ENCODE measurements at regions not wholly inside any gene's neighbourhood (a gene's known extent, or its start where the extent isn't known, plus 50 kb on each side); places are given as distances from the start of the nearest gene placed in this dataset.

- TF ChIP-seq RAD21 (IDR thresholded peaks at IDR 0.05; ENCODE audit: low read depth) (no peak), TCF12 (IDR thresholded peaks at IDR 0.05; ENCODE audit: low read depth) (no peak), CEBPB (IDR thresholded peaks at IDR 0.05) (no peak), ZBTB7A (IDR thresholded peaks at IDR 0.05; ENCODE audit: low read depth) (no peak), TAF1 (IDR thresholded peaks at IDR 0.05; ENCODE audit: low read depth) (no peak), CREB1 (IDR thresholded peaks at IDR 0.05; ENCODE audit: low read depth) (no peak), TEAD4 (IDR thresholded peaks at IDR 0.05) (no peak), NFIC (IDR thresholded peaks at IDR 0.05) (no peak), EP300 (IDR thresholded peaks at IDR 0.05; ENCODE audit: borderline replicate concordance) (no peak), USF1 (IDR thresholded peaks at IDR 0.05) (no peak), EGR1 (IDR thresholded peaks at IDR 0.05) (no peak), YY1 (IDR thresholded peaks at IDR 0.05; ENCODE audit: low read depth) (no peak)
- TF ChIP-seq, protein P1, sequence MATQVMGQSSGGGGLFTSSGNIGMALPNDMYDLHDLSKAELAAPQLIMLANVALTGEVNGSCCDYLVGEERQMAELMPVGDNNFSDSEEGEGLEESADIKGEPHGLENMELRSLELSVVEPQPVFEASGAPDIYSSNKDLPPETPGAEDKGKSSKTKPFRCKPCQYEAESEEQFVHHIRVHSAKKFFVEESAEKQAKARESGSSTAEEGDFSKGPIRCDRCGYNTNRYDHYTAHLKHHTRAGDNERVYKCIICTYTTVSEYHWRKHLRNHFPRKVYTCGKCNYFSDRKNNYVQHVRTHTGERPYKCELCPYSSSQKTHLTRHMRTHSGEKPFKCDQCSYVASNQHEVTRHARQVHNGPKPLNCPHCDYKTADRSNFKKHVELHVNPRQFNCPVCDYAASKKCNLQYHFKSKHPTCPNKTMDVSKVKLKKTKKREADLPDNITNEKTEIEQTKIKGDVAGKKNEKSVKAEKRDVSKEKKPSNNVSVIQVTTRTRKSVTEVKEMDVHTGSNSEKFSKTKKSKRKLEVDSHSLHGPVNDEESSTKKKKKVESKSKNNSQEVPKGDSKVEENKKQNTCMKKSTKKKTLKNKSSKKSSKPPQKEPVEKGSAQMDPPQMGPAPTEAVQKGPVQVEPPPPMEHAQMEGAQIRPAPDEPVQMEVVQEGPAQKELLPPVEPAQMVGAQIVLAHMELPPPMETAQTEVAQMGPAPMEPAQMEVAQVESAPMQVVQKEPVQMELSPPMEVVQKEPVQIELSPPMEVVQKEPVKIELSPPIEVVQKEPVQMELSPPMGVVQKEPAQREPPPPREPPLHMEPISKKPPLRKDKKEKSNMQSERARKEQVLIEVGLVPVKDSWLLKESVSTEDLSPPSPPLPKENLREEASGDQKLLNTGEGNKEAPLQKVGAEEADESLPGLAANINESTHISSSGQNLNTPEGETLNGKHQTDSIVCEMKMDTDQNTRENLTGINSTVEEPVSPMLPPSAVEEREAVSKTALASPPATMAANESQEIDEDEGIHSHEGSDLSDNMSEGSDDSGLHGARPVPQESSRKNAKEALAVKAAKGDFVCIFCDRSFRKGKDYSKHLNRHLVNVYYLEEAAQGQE (IDR thresholded peaks at IDR 0.05; ENCODE audit: low read depth) = no peak
These were observed 120.1 kb upstream of the PRICKLE2 start for GRCh38 chr3:64345371-64345770.

GRCh38 chr3:64344721-64345207 lies 119.5 kb upstream of the PRICKLE2 start:
- TF ChIP-seq EP300 (IDR thresholded peaks at IDR 0.05; ENCODE audit: borderline replicate concordance) (no peak), TEAD4 (IDR thresholded peaks at IDR 0.05) (0 out of 2 replicates have a peak, but pooled peaks have one; percentile 16)

DNA sequence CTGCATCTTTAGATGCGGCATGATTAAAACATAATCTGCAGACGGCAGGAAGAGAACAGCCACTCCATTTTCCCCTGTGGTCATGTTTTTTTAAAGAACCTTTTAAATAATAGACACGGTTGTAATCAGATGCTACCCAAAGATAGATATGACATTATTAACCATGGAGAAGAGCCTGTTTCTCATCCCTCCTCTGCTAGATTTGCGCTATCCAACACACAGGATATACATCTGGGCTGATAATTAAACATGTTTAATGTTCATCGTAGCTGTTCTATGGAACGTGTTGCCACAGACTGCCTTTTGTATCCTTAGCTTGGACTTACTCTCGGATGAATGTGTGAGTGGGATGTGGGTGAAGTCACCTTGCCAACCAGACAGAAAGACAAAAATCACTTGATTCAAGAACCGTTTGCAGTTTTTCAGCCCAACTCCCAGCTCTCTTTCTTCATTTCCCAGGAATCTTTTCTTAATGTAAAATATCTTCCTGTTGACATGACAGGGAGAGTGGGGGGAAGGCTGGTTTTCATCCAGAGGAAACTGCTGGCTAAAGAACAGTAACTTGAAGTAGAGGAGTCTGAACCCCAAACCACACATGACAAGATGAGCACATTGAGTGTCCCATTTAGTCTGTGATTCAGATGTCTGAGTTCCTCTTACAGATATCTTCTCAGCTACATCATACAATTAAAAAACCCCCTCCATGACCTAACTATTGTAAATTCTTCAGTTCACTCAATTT lies 118.6 kb upstream of the PRICKLE2 start:
- TF ChIP-seq TCF12 (IDR thresholded peaks at IDR 0.05; ENCODE audit: low read depth) = no peak
- no peak for TF ChIP-seq YY1 (IDR thresholded peaks at IDR 0.05; ENCODE audit: low read depth)
- no peak for TF ChIP-seq EGR1 (IDR thresholded peaks at IDR 0.05)
- no peak for TF ChIP-seq FOXM1 (IDR thresholded peaks at IDR 0.05; ENCODE audit: borderline replicate concordance, low read depth)
- no peak for TF ChIP-seq TEAD4 (IDR thresholded peaks at IDR 0.05)
- TF ChIP-seq ZBTB7A (IDR thresholded peaks at IDR 0.05; ENCODE audit: low read depth) = no peak
- no peak for TF ChIP-seq CREB1 (IDR thresholded peaks at IDR 0.05; ENCODE audit: low read depth)
- no peak for TF ChIP-seq NFIC (IDR thresholded peaks at IDR 0.05)
- no peak for TF ChIP-seq RAD21 (IDR thresholded peaks at IDR 0.05; ENCODE audit: low read depth)

- TF ChIP-seq, protein P1 (IDR thresholded peaks at IDR 0.05; ENCODE audit: low read depth) = no peak
- no peak for TF ChIP-seq TAF1 (IDR thresholded peaks at IDR 0.05; ENCODE audit: low read depth)
- no peak for TF ChIP-seq CREB1 (IDR thresholded peaks at IDR 0.05; ENCODE audit: low read depth)
- no peak for TF ChIP-seq MAX (IDR thresholded peaks at IDR 0.05)
- no peak for TF ChIP-seq RAD21 (IDR thresholded peaks at IDR 0.05; ENCODE audit: low read depth)
- TF ChIP-seq FOXM1 (IDR thresholded peaks at IDR 0.05; ENCODE audit: borderline replicate concordance, low read depth) = no peak
These were observed 117.8 kb upstream of the PRICKLE2 start for GRCh38 chr3:64342940-64343688.

- TF ChIP-seq NFIC (IDR thresholded peaks at IDR 0.05) (no peak), RAD21 (IDR thresholded peaks at IDR 0.05; ENCODE audit: low read depth) (no peak), CREB1 (IDR thresholded peaks at IDR 0.05; ENCODE audit: low read depth) (no peak), TEAD4 (IDR thresholded peaks at IDR 0.05) (no peak), TCF12 (IDR thresholded peaks at IDR 0.05; ENCODE audit: low read depth) (no peak), YY1 (IDR thresholded peaks at IDR 0.05; ENCODE audit: low read depth) (no peak), USF1 (IDR thresholded peaks at IDR 0.05) (no peak), EGR1 (IDR thresholded peaks at IDR 0.05) (no peak), FOXM1 (IDR thresholded peaks at IDR 0.05; ENCODE audit: borderline replicate concordance, low read depth) (no peak)
These were observed 116.0 kb upstream of the PRICKLE2 start for GRCh38 chr3:64341296-64341695.

DNA sequence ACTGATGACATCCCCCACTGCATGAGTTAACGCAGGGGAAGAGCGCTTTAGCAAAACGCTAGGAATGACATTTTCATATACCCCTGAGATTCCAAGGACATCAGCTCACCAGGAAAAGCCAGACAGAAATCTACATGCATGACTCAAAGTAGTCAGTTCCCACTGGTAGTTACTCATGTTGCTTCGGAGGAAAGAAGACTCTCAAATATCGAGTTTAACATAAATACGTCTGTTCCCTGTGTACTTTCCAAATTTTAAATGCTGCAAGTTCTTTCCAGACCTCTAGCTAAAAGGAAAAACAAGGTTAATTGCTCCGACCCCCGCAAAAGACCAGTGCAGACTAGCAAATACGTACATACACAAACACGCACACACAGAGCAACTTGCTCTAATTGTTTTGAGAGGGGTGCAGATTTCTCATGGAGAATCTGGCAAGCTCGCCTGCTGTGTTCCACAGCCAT lies 115.4 kb upstream of the PRICKLE2 start:
- TF ChIP-seq MAX (IDR thresholded peaks at IDR 0.05) (no peak), FOXM1 (IDR thresholded peaks at IDR 0.05; ENCODE audit: borderline replicate concordance, low read depth) (no peak), CREB1 (IDR thresholded peaks at IDR 0.05; ENCODE audit: low read depth) (no peak), TCF12 (IDR thresholded peaks at IDR 0.05; ENCODE audit: low read depth) (no peak), TEAD4 (IDR thresholded peaks at IDR 0.05) (no peak), TAF1 (IDR thresholded peaks at IDR 0.05; ENCODE audit: low read depth) (no peak), RAD21 (IDR thresholded peaks at IDR 0.05; ENCODE audit: low read depth) (no peak), NFIC (IDR thresholded peaks at IDR 0.05) (no peak)
- TF ChIP-seq, protein P1 (IDR thresholded peaks at IDR 0.05; ENCODE audit: low read depth) = no peak

All from Ishikawa (cell line).